GM18498 (cell line): ENCODE measurements at regions not wholly inside any gene's neighbourhood (a gene's known extent, or its start where the extent isn't known, plus 50 kb on each side); places are given as distances from the start of the nearest gene placed in this dataset.
"Not testable (repeated sequence)": the region's sequence is repeated elsewhere in the genome, so short reads cannot be mapped to it uniquely, and the experiment has no call there.

Experiments used
- ATAC-seq: cut with Tn5 transposase; IDR thresholded peaks from one replicate; pipeline ENCODE4 v1.9.1; 2021; ENCODE audit warnings: mild to moderate bottlenecking, moderate library complexity; ENCODE audit not compliant: unreplicated experiment

- no peak for ATAC-seq
Observed at GRCh38 chr10:64374346-64374745, 853.1 kb downstream of the REEP3 start.

- no peak for ATAC-seq
Observed at GRCh38 chr10:64376167-64376566, 855.0 kb downstream of the REEP3 start.

GRCh38 chr10:64379898-64380297 lies 858.7 kb downstream of the REEP3 start:
- no peak for ATAC-seq

GRCh38 chr10:64385355-64385754 lies 864.2 kb downstream of the REEP3 start:
- ATAC-seq = no peak

GRCh38 chr10:64394744-64395143 lies 873.5 kb downstream of the REEP3 start:
- no peak for ATAC-seq

GRCh38 chr10:64396105-64396708 lies 875.0 kb downstream of the REEP3 start:
- ATAC-seq = no peak

GRCh38 chr10:64397125-64397524 lies 875.9 kb downstream of the REEP3 start:
- ATAC-seq = no peak

- ATAC-seq = no peak
Observed at GRCh38 chr10:64408391-64409183, 887.4 kb downstream of the REEP3 start.

GRCh38 chr10:64409349-64409748 lies 888.1 kb downstream of the REEP3 start:
- ATAC-seq = no peak

GRCh38 chr10:64416011-64416410 lies 894.8 kb downstream of the REEP3 start:
- no peak for ATAC-seq

- ATAC-seq = no peak
Observed at GRCh38 chr10:64419461-64419860, 898.3 kb downstream of the REEP3 start.

- ATAC-seq = no peak
Observed at GRCh38 chr10:64426745-64427144, 905.5 kb downstream of the REEP3 start.

GRCh38 chr10:64430690-64431323 lies 909.6 kb downstream of the REEP3 start:
- no peak for ATAC-seq

GRCh38 chr10:64441872-64442271 lies 920.7 kb downstream of the REEP3 start:
- not testable (repeated sequence) for ATAC-seq

- no peak for ATAC-seq
Observed at GRCh38 chr10:64444163-64444562, 923.0 kb downstream of the REEP3 start.

GRCh38 chr10:64444564-64444963 lies 923.4 kb downstream of the REEP3 start:
- no peak for ATAC-seq

GRCh38 chr10:64449603-64450002 lies 928.4 kb downstream of the REEP3 start:
- no peak for ATAC-seq

- ATAC-seq = no peak
Observed at GRCh38 chr10:64450312-64450711, 929.1 kb downstream of the REEP3 start.

GRCh38 chr10:64454962-64455361 lies 933.8 kb downstream of the REEP3 start:
- ATAC-seq = no peak

- no peak for ATAC-seq
Observed at GRCh38 chr10:64458306-64458705, 937.1 kb downstream of the REEP3 start.

GRCh38 chr10:64463406-64463805 lies 942.2 kb downstream of the REEP3 start:
- no peak for ATAC-seq

- no peak for ATAC-seq
Observed at GRCh38 chr10:64465653-64466052, 944.5 kb downstream of the REEP3 start.
